ENCODE measurements at regions not wholly inside any gene's neighbourhood (a gene's known extent, or its start where the extent isn't known, plus 50 kb on each side); places are given as distances from the start of the nearest gene placed in this dataset.

DNA sequence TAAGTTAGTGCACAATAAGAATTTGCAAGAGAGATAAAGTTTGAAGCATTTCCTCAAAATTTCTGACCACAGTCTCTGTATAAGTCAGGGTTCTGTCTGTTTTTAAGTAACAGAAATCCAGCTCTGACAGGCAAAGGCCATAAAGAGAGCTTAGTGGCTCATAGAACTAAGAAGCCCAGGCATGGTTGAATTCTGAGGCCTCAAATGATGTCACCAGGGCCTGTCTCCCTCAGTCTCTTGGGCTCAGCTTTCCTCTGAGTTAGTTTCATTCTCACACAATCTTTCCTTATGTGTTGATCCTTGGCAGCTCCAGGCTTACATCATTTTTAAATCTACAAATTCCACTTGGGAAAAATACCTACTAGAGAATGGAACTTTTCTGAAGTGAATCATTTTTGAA is 173.4 kb upstream of the ATP2B1 start:
- TF ChIP-seq, protein P1, sequence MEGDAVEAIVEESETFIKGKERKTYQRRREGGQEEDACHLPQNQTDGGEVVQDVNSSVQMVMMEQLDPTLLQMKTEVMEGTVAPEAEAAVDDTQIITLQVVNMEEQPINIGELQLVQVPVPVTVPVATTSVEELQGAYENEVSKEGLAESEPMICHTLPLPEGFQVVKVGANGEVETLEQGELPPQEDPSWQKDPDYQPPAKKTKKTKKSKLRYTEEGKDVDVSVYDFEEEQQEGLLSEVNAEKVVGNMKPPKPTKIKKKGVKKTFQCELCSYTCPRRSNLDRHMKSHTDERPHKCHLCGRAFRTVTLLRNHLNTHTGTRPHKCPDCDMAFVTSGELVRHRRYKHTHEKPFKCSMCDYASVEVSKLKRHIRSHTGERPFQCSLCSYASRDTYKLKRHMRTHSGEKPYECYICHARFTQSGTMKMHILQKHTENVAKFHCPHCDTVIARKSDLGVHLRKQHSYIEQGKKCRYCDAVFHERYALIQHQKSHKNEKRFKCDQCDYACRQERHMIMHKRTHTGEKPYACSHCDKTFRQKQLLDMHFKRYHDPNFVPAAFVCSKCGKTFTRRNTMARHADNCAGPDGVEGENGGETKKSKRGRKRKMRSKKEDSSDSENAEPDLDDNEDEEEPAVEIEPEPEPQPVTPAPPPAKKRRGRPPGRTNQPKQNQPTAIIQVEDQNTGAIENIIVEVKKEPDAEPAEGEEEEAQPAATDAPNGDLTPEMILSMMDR (IDR thresholded peaks at IDR 0.05; ENCODE audit: extremely low read depth in 1 of 2, insufficient read depth in 1 of 2, low read depth in 1 of 2, low read length in 2 of 2), result no peak
- TF ChIP-seq EZH2 (IDR thresholded peaks at IDR 0.05; ENCODE audit: borderline replicate concordance, low read depth, low read length, severe bottlenecking), result no peak
- no peak for TF ChIP-seq POLR2A (IDR thresholded peaks at IDR 0.05; ENCODE audit: low read depth, low read length)
